ENCODE measurements at regions not wholly inside any gene's neighbourhood (a gene's known extent, or its start where the extent isn't known, plus 50 kb on each side); places are given as distances from the start of the nearest gene placed in this dataset.

GRCh38 chr4:146585761-146586333 is 52.8 kb upstream of the POU4F2 start:
- TF ChIP-seq CTCF (conservative IDR thresholded peaks at IDR 0.05; ENCODE audit: low read depth, low read length) (no peak), EZH2 (IDR thresholded peaks at IDR 0.05; ENCODE audit: borderline replicate concordance, low read depth, low read length, poor library complexity, severe bottlenecking) (no peak)
